ENCODE measurements at regions not wholly inside any gene's neighbourhood (a gene's known extent, or its start where the extent isn't known, plus 50 kb on each side); places are given as distances from the start of the nearest gene placed in this dataset.

DNA sequence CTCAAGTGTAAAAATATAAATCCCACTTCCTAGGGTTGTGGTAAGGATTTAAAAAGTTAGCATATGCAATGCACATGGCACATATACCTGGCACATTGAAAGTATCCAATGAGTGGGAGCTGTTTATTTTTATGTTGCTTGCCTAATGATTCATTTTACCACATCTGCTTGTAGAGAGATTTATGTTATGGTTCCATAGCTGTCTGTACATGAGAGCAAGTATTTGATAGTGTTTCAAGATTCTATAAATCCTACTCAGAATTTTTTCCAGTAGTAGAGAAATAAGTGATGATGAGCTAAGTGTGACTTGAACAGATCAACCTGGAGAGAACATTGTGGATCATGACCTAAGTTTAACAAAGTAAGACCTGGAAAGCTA lies 125.3 kb upstream of the SPTLC3 start:
- no peaks in the 10 kb centered on the region for H3K36me3 ChIP-seq (ENCODE audit: control insufficient read depth, insufficient read depth, low read length)
- H3K9me3 ChIP-seq (ENCODE audit: control insufficient read depth, insufficient read depth, low read depth, low read length), result no peaks in the 10 kb centered on the region
- no peak overlapping the region for H3K4me2 ChIP-seq (ENCODE audit: extremely low read depth, insufficient read depth, low read length)
- no peak for DNase-seq (ENCODE audit: low read depth in 2 of 2)
- no peak overlapping the region for H3K9ac ChIP-seq (ENCODE audit: insufficient read depth, low read length)
- no peak overlapping the region for H3K4me3 ChIP-seq (replicated peaks in 1 of 4; ENCODE audit: control extremely low read depth in 1 of 4, insufficient read depth in 1 of 4, low read depth in 3 of 4, low read length in 4 of 4)
- no peaks in the 10 kb centered on the region for H3K4me1 ChIP-seq (ENCODE audit: control insufficient read depth, extremely low read depth, insufficient read depth, low read length)
- H3K27ac ChIP-seq (ENCODE audit: insufficient read depth, low read length), result no peak overlapping the region
- TF ChIP-seq, protein P1, sequence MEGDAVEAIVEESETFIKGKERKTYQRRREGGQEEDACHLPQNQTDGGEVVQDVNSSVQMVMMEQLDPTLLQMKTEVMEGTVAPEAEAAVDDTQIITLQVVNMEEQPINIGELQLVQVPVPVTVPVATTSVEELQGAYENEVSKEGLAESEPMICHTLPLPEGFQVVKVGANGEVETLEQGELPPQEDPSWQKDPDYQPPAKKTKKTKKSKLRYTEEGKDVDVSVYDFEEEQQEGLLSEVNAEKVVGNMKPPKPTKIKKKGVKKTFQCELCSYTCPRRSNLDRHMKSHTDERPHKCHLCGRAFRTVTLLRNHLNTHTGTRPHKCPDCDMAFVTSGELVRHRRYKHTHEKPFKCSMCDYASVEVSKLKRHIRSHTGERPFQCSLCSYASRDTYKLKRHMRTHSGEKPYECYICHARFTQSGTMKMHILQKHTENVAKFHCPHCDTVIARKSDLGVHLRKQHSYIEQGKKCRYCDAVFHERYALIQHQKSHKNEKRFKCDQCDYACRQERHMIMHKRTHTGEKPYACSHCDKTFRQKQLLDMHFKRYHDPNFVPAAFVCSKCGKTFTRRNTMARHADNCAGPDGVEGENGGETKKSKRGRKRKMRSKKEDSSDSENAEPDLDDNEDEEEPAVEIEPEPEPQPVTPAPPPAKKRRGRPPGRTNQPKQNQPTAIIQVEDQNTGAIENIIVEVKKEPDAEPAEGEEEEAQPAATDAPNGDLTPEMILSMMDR (conservative IDR thresholded peaks at IDR 0.05 in 1 of 2, IDR thresholded peaks at IDR 0.05 in 1 of 2; ENCODE audit: low read depth in 1 of 2, low read length in 2 of 2), result no peak
- no peak overlapping the region for H2AFZ ChIP-seq (ENCODE audit: low read length)
- H3K79me2 ChIP-seq (ENCODE audit: control insufficient read depth, insufficient read depth, low read length), result no peaks in the 10 kb centered on the region
- no peaks in the 10 kb centered on the region for H3K27me3 ChIP-seq (ENCODE audit: control insufficient read depth, insufficient read depth, low read length)
- H4K20me1 ChIP-seq (ENCODE audit: control insufficient read depth, extremely low read depth, insufficient read depth, low read length), result no peaks in the 10 kb centered on the region

DNA sequence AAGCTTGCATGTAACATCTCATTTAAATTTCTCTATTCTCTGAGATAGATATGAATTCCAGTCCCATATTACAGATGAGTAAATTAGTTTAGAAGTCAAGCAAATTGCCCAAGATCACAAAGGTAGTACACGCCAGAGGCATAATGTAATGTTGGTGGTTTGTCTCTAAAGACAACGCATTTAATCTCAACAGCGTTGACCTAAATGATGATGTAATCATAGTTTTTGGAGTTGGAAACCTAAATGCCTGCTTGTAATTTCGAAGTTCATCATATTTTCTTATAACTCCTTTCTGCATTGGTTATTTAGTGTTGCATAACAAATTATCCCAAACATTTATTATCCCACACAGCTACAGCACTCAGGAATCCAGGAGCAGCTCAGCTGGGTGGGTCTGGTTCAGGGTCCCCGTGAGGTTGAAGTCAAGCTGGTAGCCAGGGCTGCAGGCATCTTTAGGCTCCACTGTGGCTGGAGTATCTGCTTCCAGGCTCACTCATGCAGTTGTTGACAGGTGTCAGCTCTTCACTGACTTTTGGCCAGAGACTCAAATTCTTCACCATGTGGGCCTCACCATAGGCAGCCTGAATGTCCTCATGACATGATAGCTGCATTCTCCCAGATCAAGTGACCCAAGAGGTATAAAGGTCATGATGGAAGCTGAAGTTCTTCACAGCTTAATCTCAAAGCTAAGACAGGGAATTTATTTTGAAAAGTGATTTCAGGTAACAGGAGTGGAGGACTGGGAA lies 122.0 kb upstream of the SPTLC3 start:
- Histone ChIP-seq H4K20me1 (ENCODE audit: control insufficient read depth, extremely low read depth, insufficient read depth, low read length) (no peaks in the 10 kb centered on the region), H3K9ac (ENCODE audit: insufficient read depth, low read length) (no peak overlapping the region), H3K9me3 (ENCODE audit: control insufficient read depth, insufficient read depth, low read depth, low read length) (no peaks in the 10 kb centered on the region), H3K4me2 (ENCODE audit: extremely low read depth, insufficient read depth, low read length) (no peak overlapping the region), H3K79me2 (ENCODE audit: control insufficient read depth, insufficient read depth, low read length) (no peaks in the 10 kb centered on the region), H3K27me3 (ENCODE audit: control insufficient read depth, insufficient read depth, low read length) (no peaks in the 10 kb centered on the region), H3K36me3 (ENCODE audit: control insufficient read depth, insufficient read depth, low read length) (no peaks in the 10 kb centered on the region), H3K27ac (ENCODE audit: insufficient read depth, low read length) (no peak overlapping the region), H2AFZ (ENCODE audit: low read length) (no peak overlapping the region), H3K4me3 (replicated peaks in 1 of 4; ENCODE audit: control extremely low read depth in 1 of 4, insufficient read depth in 1 of 4, low read depth in 3 of 4, low read length in 4 of 4) (no peak overlapping the region), H3K4me1 (ENCODE audit: control insufficient read depth, extremely low read depth, insufficient read depth, low read length) (no peaks in the 10 kb centered on the region)
- no peak for DNase-seq (ENCODE audit: low read depth in 2 of 2)
- TF ChIP-seq, protein P1 (conservative IDR thresholded peaks at IDR 0.05 in 1 of 2, IDR thresholded peaks at IDR 0.05 in 1 of 2; ENCODE audit: low read depth in 1 of 2, low read length in 2 of 2), result no peak
- no peak for TF ChIP-seq EZH2 (IDR thresholded peaks at IDR 0.05; ENCODE audit: low read length, missing control alignments)

DNA sequence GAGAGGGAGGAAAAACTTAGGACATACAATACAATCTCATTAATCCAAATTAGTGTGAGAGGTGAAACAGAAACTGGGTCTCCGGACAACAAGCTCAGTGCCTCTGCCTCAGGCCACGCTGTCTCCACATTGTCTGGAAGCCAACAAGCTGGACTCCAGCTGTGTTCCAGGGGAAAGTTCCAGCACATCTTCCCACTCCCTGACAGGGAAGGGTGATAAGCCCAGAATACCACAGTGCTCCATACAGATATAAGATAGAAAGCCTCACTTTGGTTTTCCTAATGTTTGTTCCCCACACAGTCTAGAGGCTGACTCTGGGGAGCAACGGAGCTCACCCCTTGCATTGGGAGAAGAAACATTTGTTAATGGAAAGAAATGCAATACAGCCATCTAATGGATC lies 117.1 kb upstream of the SPTLC3 start:
- no peaks in the 10 kb centered on the region for H3K79me2 ChIP-seq (ENCODE audit: control insufficient read depth, insufficient read depth, low read length)
- TF ChIP-seq, protein P1 (conservative IDR thresholded peaks at IDR 0.05 in 1 of 2, IDR thresholded peaks at IDR 0.05 in 1 of 2; ENCODE audit: low read depth in 1 of 2, low read length in 2 of 2), result no peak
- TF ChIP-seq EZH2 (IDR thresholded peaks at IDR 0.05; ENCODE audit: low read length, missing control alignments), result no peak
- no peaks in the 10 kb centered on the region for H4K20me1 ChIP-seq (ENCODE audit: control insufficient read depth, extremely low read depth, insufficient read depth, low read length)
- H3K4me1 ChIP-seq (ENCODE audit: control insufficient read depth, extremely low read depth, insufficient read depth, low read length), result no peaks in the 10 kb centered on the region
- no peaks in the 10 kb centered on the region for H3K27me3 ChIP-seq (ENCODE audit: control insufficient read depth, insufficient read depth, low read length)
- no peak overlapping the region for H3K4me2 ChIP-seq (ENCODE audit: extremely low read depth, insufficient read depth, low read length)
- no peak for DNase-seq (ENCODE audit: low read depth in 2 of 2)
- H3K36me3 ChIP-seq (ENCODE audit: control insufficient read depth, insufficient read depth, low read length), result no peaks in the 10 kb centered on the region
- H3K9me3 ChIP-seq (ENCODE audit: control insufficient read depth, insufficient read depth, low read depth, low read length), result no peaks in the 10 kb centered on the region
- H3K9ac ChIP-seq (ENCODE audit: insufficient read depth, low read length), result no peak overlapping the region
- no peak overlapping the region for H3K27ac ChIP-seq (ENCODE audit: insufficient read depth, low read length)
- no peak overlapping the region for H3K4me3 ChIP-seq (replicated peaks in 1 of 4; ENCODE audit: control extremely low read depth in 1 of 4, insufficient read depth in 1 of 4, low read depth in 3 of 4, low read length in 4 of 4)
- H2AFZ ChIP-seq (ENCODE audit: low read length), result no peak overlapping the region
